A549 (cell line): ENCODE measurements at regions not wholly inside any gene's neighbourhood (a gene's known extent, or its start where the extent isn't known, plus 50 kb on each side); places are given as distances from the start of the nearest gene placed in this dataset.

ENCODE experiments used
- CBX8 ChIP-seq: fragments of 200-600 bp; sonication (generic); IDR thresholded peaks from 2 replicates; pipeline ENCODE4 v1.6.1; 2016
- CHD4 ChIP-seq: fragments of 200-600 bp; sonication (generic); IDR thresholded peaks from 2 replicates; pipeline ENCODE4 v1.6.1; 2016; ENCODE audit warnings: antibody characterized with exemption, mild to moderate bottlenecking, borderline replicate concordance
- EP300 ChIP-seq, 2 experiments: fragments of >200 bp; sonication (Bioruptor Twin); formaldehyde crosslinking; IDR thresholded peaks; 2 replicates in 1 of 2; 3 replicates in 1 of 2; pipeline ENCODE4 v1.6.1; 2016 to 2017
- MYC ChIP-seq: IDR thresholded peaks from 2 replicates; pipeline ENCODE4 v1.6.1; 2012; ENCODE audit warnings: mild to moderate bottlenecking, inconsistent platforms, low read length, improper control_type of control experiment, borderline replicate concordance
- POLR2A ChIP-seq: IDR thresholded peaks from 2 replicates; pipeline ENCODE4 v1.6.1; 2012; ENCODE audit warnings: mild to moderate bottlenecking, low read length
- TF ChIP-seq, protein P1 (sequence below): fragments of >200 bp; sonication (Bioruptor Twin); formaldehyde crosslinking; IDR thresholded peaks from 3 replicates; pipeline ENCODE4 v1.5.1; 2016
- TF ChIP-seq, protein P2 (sequence below): IDR thresholded peaks from 2 replicates; pipeline ENCODE4 v1.6.1; 2012
- TF ChIP-seq, protein P3 (sequence below): fragments of 450-650 bp; IDR thresholded peaks from 2 replicates; pipeline ENCODE4 v1.6.1; 2014; ENCODE audit warnings: antibody characterized with exemption

DNA sequence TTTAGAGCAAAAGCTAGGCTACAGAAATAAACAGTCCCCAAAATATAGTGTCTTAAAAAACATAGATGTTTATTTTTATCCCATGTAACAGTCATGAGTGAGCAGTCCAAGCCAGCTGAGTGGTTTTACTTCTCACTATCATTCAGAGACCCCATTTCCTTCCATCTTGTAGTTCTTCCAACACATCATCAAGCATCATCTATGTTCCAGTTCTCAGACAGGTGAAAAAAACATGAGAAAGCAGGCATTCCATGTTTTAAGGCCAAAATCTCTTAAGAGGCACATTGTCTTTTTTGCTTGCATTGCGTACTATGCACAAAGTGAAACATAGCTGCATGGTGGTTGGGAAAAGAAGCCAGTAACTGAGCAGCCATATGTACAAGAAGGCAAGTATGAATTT is 128.6 kb downstream of the ATOH1 start:
- TF ChIP-seq CHD4 (no peak), POLR2A (no peak), MYC (no peak), CBX8 (no peak), EP300 (IDR thresholded peaks at IDR 0.05) (no peak)
- TF ChIP-seq, protein P1, sequence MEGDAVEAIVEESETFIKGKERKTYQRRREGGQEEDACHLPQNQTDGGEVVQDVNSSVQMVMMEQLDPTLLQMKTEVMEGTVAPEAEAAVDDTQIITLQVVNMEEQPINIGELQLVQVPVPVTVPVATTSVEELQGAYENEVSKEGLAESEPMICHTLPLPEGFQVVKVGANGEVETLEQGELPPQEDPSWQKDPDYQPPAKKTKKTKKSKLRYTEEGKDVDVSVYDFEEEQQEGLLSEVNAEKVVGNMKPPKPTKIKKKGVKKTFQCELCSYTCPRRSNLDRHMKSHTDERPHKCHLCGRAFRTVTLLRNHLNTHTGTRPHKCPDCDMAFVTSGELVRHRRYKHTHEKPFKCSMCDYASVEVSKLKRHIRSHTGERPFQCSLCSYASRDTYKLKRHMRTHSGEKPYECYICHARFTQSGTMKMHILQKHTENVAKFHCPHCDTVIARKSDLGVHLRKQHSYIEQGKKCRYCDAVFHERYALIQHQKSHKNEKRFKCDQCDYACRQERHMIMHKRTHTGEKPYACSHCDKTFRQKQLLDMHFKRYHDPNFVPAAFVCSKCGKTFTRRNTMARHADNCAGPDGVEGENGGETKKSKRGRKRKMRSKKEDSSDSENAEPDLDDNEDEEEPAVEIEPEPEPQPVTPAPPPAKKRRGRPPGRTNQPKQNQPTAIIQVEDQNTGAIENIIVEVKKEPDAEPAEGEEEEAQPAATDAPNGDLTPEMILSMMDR, result no peak
- TF ChIP-seq, protein P2, sequence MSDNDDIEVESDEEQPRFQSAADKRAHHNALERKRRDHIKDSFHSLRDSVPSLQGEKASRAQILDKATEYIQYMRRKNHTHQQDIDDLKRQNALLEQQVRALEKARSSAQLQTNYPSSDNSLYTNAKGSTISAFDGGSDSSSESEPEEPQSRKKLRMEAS, result no peak
- TF ChIP-seq, protein P3, sequence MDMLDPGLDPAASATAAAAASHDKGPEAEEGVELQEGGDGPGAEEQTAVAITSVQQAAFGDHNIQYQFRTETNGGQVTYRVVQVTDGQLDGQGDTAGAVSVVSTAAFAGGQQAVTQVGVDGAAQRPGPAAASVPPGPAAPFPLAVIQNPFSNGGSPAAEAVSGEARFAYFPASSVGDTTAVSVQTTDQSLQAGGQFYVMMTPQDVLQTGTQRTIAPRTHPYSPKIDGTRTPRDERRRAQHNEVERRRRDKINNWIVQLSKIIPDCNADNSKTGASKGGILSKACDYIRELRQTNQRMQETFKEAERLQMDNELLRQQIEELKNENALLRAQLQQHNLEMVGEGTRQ, result no peak
